Right lobe of liver (tissue), 6 donors: ENCODE measurements at regions not wholly inside any gene's neighbourhood (a gene's known extent, or its start where the extent isn't known, plus 50 kb on each side); places are given as distances from the start of the nearest gene placed in this dataset.

ENCODE experiments used
- ATAC-seq, 4 donors: fragments of 200-7000 bp; cut with Tn5 transposase; one replicate each; pipeline ENCODE4 v1.9.1; 2020; ENCODE audit warnings: mild to moderate bottlenecking in 4 of 4, moderate library complexity in 4 of 4
- DNase-seq, 3 donors: peaks; one replicate each; pipeline ENCODE4 v3.0.0-alpha.2; 2020
- H3K27ac ChIP-seq, 3 donors: fragments of 200-600 bp; one replicate each; pipeline ENCODE4 v1.8.0; 2022
- H3K27me3 ChIP-seq, 2 donors: fragments of 200-600 bp; one replicate each; pipeline ENCODE4 v1.8.0; 2022
- H3K36me3 ChIP-seq, 4 donors: fragments of 200-600 bp; sonication (generic) in 1 of 4; one replicate each; pipeline versions ENCODE4 v1.5.1 to v1.8.0; 2017 to 2022; ENCODE audit warnings: control low read depth in 1 of 4
- H3K4me1 ChIP-seq, 4 donors: fragments of 200-600 bp; sonication (generic) in 1 of 4; one replicate each; pipeline versions ENCODE4 v1.5.1 to v1.8.0; 2017 to 2022; ENCODE audit warnings: control low read depth in 1 of 4
- H3K4me3 ChIP-seq, 3 donors: fragments of 200-600 bp; one replicate each; pipeline ENCODE4 v1.8.0; 2022
- H3K9me3 ChIP-seq, 4 donors: fragments of 200-600 bp; sonication (generic) in 1 of 4; one replicate each; pipeline versions ENCODE4 v1.5.1 to v1.8.0; 2017 to 2022; ENCODE audit warnings: control low read depth in 1 of 4
- CTCF ChIP-seq, 4 donors: fragments of 200-600 bp in 3 of 4; fragments of 450-650 bp in 1 of 4; IDR thresholded peaks; one replicate each; pipeline versions ENCODE4 v1.5.1 to v1.8.0; 2016 to 2022; ENCODE audit warnings: antibody characterized with exemption in 4 of 4, mild to moderate bottlenecking in 2 of 4
- POLR2A ChIP-seq: fragments of 450-650 bp; IDR thresholded peaks from one replicate; pipeline ENCODE4 v1.6.1; 2017; ENCODE audit warnings: antibody characterized with exemption, mild to moderate bottlenecking
- WGBS: methylation state at CpG from one replicate; pipeline ENCODE4 v1.1.6; 2018; ENCODE audit warnings: low coverage, low lambda C conversion rate; ENCODE audit not compliant: insufficient coverage; ENCODE audit errors: missing lambda C conversion rate; 5-methylcytosine and 5-hydroxymethylcytosine counted together
- intact Hi-C, 2 donors: fragments of 100-400 bp; cut with DNase I; formaldehyde crosslinking; loops; one replicate each; pipeline versions ENCODE4 v1.11.2 to v1.14.1; 2022
- donor health status: DM: no; HTN: yes; CAD: no.
- donor health status: DM: no; HTN: no; CAD: no.
- donor health status: DM: no; HTN: no; CAD: no.
- donor health status: DM: no; HTN: yes; CAD: no.
- donor health status: DM: no; HTN: yes; CAD: no.

GRCh38 chr7:106767498-106768323 is 97.4 kb upstream of the PIK3CG start:
- intact Hi-C loops = no loop called here
- no peaks in the 10 kb centered on the region for H3K27me3 ChIP-seq
- no peak for DNase-seq
- peak in 3 of 4 donors; percentile 46 to 64 (median 50) for ATAC-seq
- no peaks in the 10 kb centered on the region for H3K4me1 ChIP-seq
- no peak for TF ChIP-seq CTCF (IDR thresholded peaks at IDR 0.05)
- no peak for TF ChIP-seq POLR2A
- H3K9me3 ChIP-seq = no peaks in the 10 kb centered on the region
- WGBS = 59% methylated on average over 8 of the region's 8 CpGs
- no peak overlapping the region for H3K4me3 ChIP-seq
- H3K36me3 ChIP-seq = no peaks in the 10 kb centered on the region
- no peak overlapping the region for H3K27ac ChIP-seq

GRCh38 chr7:106768324-106768751 is 96.7 kb upstream of the PIK3CG start:
- no peaks in the 10 kb centered on the region for H3K9me3 ChIP-seq
- WGBS = 52% methylated on average over 4 of the region's 4 CpGs
- no peak overlapping the region for H3K27ac ChIP-seq
- no peaks in the 10 kb centered on the region for H3K36me3 ChIP-seq
- TF ChIP-seq CTCF (IDR thresholded peaks at IDR 0.05) (no peak), POLR2A (no peak)
- intact Hi-C loops = no loop called here
- no peaks in the 10 kb centered on the region for H3K4me1 ChIP-seq
- H3K27me3 ChIP-seq = no peaks in the 10 kb centered on the region
- no peak overlapping the region for H3K4me3 ChIP-seq
- peak in 1 of 4 donors; percentile 7 for ATAC-seq
- DNase-seq = no peak

GRCh38 chr7:106770191-106770590 is 94.9 kb upstream of the PIK3CG start:
- H3K4me3 ChIP-seq = no peak overlapping the region
- 88% methylated on average over 2 of the region's 2 CpGs for WGBS
- no peak overlapping the region for H3K27ac ChIP-seq
- ATAC-seq (no peak), DNase-seq (no peak)
- TF ChIP-seq POLR2A (no peak), CTCF (IDR thresholded peaks at IDR 0.05) (no peak)
- intact Hi-C loops = no loop called here
- H3K36me3 ChIP-seq = no peaks in the 10 kb centered on the region
- no peaks in the 10 kb centered on the region for H3K9me3 ChIP-seq
- no peaks in the 10 kb centered on the region for H3K4me1 ChIP-seq
- no peaks in the 10 kb centered on the region for H3K27me3 ChIP-seq

GRCh38 chr7:106772655-106773108 is 92.4 kb upstream of the PIK3CG start:
- WGBS = 80% methylated on average over 3 of the region's 3 CpGs
- H3K27me3 ChIP-seq = no peaks in the 10 kb centered on the region
- no peaks in the 10 kb centered on the region for H3K9me3 ChIP-seq
- no peaks in the 10 kb centered on the region for H3K4me1 ChIP-seq
- ATAC-seq (no peak), DNase-seq (no peak)
- no peak overlapping the region for H3K27ac ChIP-seq
- no peaks in the 10 kb centered on the region for H3K36me3 ChIP-seq
- no peak overlapping the region for H3K4me3 ChIP-seq
- TF ChIP-seq CTCF (IDR thresholded peaks at IDR 0.05) = no peak
- TF ChIP-seq POLR2A = no peak
- intact Hi-C loops = no loop called here
